SIG-M5 treated with dmso at 0.1 percent for 504 hours (cell line): ENCODE measurements at regions not wholly inside any gene's neighbourhood (a gene's known extent, or its start where the extent isn't known, plus 50 kb on each side); places are given as distances from the start of the nearest gene placed in this dataset.

Experiments
- DNase-seq: peaks from one replicate; lab custom pipeline; 2025; ENCODE audit not compliant: unreplicated experiment; lab: John Stamatoyannopoulos, UW

DNA sequence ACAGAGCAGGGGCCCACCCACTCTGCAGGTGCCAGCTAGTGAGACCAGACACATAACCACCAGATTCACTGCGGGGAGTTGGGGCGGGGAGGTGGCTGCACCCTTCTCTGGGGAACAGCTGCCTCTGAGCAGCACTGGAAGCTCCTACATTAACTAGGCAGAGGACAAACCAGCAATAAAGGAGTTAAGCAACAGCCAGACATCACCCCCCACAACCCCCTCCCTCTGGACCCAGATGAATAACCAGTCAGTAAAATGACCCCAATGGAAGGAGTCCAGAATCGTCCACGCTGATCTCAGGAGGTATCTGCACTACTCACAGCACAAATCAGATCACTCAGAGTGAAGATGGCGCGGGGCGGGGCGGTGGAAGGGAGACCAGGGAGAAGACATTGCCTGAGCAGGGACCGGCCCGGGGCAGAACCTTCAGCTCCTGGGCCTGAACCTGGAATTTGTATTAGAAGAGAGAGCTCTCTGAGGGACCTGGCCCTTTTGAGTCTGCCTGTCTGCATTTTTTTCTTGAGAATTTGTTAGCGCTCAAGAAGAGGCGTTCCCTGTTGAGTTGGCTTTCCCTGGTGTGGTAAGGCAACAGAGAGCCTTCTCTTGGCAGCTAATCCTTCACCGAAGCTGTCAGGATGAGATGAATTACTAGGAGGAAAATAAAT is 125.5 kb upstream of the NCAM1 start:
- DNase-seq, result no peak

DNA sequence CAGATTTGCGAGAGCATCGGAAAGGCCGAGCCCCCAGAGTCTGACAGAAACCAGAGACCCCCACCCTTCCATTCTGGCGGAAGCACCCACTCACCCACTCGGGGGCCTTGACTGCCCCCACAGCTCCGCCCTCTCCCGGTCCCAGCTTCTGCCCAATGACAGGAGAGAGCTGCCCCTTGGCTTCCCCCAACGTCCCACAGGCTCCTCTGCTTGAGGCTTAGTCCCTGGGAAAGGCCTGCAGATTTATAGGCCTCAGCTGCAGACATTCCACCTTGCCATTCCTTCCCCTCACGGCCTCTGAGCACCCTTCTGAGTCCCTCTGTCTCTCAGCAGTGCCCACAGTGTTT is 125.0 kb upstream of the NCAM1 start:
- DNase-seq, result no peak

DNA sequence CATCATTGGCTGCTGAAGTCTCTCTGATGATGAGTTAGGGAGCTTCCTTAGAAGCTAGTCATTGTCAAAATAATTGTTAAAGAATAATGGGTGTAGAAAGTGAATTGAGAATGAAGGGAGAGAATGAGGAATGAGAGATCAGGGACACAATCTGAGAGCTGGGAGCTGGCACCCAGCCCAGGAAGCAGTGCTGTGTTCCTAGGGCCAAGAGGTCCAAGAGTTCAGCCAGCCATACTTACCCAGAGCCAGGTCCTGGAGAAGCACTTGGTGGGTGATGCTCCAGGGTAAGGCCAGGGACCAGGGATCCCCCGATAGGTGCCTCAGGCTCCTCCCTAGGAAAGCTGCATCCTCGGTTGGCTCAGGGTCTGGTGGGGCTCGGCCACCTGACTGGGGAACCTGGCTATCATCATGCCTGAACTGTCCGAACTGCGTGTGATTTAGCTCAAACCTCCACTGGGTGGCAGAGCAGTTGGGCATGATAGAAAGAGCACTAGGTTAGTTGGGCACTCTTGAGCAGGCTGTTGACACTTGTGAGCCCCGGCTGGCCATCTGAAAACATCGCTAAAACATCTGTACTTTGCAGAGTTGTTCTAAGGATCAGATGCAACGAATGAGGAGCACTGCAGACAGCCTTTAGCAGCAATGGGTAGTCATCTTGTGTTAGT is 123.9 kb upstream of the NCAM1 start:
- peak; percentile 0 for DNase-seq

DNA sequence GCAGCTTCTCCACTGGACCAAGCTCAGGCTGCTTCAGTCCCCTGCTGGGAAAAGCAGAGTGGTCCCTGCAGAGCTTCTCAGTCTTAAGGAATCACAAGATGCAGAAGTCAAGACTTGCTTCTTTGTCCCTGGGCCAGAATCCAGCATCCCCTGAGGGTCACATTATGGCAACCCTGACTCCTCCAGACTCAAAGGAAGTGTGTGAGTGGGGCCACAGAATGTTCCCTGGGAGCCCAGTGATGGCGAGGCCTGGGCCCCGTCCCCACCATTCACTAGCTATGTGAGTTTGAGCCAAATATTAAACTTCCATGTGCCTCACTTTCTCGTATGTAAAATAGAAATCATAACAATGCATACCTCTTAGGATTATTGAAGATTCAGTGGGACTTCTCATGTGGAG is 122.2 kb upstream of the NCAM1 start:
- DNase-seq, result no peak

DNA sequence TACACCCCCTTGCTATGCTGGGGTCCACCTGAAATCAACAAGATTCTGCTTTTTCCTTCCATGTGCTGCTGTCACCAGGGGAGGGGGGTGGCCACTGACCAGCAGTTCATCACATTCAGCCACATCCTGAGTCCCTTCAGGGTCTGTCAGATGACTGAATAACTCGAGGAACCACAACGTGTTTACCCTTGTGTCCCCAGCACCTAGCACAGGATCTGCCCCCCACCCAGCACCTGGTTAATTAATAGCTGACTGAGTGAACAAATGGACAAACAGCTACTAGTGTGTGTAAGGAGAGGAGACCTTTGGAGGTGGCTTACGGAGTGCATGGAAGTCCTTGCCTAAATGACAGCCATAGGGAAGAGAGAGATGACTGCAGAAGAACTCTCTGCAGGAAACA is 119.5 kb upstream of the NCAM1 start:
- no peak for DNase-seq

DNA sequence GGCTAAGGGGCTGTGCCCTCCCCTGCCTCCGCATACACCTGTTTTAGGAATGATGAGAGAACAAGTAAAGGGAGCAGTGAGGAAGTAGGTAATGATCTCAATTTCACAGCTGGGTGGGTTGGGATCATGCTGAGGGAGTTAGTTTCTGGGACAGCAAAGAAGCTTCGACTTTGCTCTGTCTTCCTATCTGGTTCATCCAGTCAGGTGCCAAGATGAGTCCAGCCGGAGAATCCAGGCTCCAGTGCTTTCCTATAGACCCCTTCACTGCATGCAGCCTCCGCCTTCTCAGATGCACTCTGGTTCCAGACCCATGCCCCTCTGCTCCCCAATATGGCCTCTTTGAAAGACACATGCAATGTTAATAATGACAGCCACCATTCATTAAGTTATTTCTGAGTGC is 119.1 kb upstream of the NCAM1 start:
- DNase-seq, result no peak

DNA sequence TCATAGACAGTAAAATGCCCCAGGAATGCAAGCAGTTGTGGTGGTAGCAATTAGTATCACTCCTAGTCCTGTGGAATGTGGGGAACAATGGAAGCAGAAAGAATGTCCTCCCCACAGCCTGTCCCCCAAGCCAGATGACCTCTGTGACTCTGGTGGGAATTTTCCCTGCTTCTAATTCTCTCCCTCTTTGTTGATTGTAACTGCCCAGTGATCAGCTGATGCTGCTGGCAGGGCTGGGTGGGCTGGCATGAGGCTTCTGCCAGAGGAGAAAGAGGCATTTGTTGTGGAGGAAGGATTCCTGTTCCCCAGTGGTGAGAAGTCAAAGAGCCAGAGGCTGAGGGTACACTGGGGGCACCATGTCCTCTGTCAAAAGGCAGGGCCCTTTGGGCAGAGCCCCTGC is 116.7 kb upstream of the NCAM1 start:
- no peak for DNase-seq

DNA sequence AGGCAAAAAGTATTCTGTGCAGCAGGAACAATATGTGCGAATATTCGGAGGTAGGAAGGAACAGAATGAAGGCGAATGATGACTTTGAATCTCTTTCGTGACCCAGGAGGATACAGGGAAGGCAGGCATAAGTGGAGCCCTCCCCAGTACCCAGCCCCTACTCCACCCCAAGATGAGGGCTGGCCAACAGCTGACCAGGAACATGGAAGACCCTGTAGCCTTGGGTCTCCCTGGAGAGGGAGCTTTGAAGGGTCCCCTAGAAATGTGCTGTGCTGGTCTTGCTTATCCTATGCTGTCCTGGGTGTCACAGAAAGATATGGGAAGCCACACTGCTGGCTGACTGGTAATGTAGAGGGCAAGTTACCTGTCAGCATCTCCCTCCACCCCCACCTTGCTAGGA is 113.7 kb upstream of the NCAM1 start:
- DNase-seq, result no peak

DNA sequence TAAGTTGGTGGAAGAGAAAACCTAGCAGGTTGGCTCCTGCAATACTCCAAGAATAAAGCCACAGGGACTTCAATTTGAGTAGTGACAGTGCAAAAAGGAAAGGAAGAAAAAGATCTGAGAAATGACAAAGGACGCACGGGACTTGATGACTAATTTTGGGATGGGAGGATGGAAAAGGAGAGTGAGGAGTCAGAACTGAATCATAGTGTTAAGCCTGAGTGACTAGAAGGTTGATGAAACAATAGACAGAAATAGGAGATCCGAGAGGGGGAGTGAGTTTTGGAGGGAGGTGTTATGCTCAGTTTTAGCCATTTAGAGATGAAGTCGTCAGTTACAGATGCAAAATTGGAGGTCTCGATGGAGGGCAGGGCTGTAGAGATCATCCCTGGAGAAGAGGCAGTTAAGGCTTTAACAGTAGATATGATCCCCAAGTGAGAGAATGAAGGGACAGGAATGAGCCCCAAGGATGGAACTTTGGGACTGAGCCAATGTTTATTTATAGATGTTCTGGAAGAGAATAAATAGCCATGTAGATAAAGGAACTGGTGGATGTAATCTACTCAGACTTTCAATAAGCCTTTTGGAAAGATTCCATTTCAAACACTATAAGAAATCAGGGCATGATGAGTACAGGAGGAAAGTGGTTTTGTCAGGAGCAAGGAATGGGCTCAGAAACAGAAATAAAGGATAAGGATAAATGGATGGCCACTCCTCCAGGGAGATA is 108.9 kb upstream of the NCAM1 start:
- no peak for DNase-seq

DNA sequence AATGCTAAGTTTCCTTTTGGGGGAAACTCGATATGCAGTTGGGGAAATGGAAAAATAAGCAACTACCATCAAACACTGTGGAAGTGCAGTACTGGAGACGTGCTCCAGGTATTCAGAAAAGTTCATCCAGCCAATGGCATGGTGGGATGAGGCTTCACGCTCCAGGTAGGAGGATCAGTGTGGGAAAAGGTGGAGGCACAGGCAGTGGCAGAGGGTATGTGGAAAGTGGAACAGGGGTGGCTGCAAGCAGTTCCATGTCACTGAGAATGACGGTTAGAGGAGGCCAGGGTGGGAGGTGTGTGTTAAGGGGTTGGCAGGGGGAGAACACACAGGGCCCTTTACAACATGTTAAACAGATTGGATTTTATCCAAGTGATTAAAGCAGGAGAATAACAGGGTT is 105.1 kb upstream of the NCAM1 start:
- no peak for DNase-seq

DNA sequence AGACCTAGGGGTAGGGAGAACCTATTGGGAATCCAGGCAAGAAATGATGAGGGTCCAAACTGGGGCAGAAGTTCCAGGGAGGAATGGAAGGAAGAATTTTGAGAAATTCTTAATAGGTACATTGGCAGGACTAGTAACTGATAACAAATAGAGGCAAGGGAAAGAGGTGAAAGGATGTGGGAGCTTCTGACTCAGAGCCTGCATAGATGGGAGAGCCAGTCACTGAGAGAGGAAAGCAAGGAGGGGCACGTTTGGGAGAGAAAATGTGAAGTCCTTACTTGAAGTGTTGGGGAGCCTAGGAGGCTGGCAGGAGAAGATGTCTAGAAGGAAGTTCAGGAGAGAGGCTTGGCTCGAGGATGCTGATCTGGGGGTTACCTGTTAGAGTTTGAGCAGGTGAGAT is 104.6 kb upstream of the NCAM1 start:
- DNase-seq, result no peak

DNA sequence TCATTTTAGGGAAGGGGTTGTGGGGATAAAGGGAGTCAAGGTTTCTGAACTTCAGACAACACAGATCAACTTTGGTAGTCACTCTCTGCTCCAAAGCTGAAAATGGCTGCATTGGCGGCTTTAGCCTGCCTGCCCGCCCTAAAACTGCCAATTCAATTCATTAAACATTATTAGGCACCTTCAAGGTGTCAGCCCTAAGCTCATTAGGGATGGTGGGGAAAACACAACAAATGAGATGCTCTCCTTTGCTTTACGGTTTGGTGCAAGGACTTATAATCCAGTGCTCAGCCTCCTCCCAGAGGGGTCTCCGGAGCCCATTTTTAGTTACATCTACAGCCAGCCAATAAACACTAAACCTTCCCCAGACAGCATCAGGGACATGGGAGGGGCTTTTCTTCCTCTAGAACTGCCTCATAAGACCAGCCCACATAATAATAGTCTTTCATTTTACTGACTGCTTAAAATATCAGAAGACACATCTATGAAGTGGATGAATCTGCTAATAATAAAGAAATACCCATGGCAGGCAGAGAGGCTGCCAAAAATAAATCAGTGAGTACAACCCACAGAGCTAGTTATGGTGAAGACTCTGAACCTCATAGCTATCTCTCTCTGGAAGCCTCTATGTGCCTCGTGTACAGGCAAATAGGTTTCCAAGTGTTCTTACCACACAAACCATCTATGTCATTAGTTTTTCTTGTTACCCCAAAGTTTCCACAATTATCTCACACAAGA is 102.8 kb upstream of the NCAM1 start:
- no peak for DNase-seq

DNA sequence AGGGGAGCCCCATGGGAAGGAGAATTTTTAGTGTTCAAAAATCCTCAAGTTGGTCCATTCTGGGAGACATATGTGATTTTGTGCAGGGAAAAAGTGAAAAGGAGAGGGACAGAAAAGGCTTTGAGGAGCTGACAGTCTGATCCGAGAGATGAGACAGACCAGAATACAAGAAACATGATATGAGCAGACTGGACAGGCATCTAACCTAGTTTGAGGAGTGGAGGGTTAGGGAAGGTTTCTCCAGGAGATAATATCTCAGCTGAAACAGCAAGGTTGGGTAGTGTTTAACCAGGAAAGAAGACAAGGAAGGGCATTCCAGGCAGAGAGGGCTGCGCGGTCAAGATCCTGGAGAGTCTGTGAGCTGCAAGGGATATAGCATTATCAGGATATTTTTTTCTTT is 101.4 kb upstream of the NCAM1 start:
- DNase-seq, result no peak

DNA sequence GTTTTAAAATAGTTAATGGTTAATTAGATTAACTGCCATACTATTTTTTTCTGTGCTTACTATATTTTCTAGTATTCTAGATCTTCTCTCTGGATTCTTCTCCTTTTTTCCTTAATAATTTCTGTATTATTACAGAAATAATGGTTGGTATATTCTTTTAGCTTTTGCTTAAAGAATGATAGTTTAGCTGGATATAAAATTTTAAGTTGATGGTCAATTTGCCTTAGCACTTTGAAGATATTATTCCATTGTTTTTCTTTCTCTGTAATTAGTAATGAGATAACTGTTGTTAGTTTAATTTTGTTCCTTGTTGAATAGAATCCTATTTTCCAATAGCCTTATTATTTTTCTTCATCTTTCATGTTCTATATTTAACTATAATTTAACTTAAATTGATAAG is 99.9 kb upstream of the NCAM1 start:
- no peak for DNase-seq

DNA sequence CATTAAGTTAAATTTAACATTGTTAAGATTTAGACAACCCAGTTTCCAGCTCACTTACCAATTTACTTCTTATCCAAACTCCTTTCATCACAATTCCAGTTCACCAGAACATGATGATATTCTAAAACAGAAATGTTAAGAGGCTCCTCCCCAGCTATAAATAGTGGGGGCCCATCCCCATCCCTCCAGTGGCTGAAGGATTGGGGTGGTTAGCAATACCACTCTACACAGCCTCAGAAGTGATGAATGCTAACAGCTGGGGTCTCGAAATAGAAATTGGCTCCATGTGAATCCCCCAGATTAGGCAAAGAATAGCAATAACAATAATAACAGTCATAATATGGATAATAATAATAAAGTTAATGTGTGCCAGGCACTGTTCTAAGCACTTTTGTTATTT is 97.9 kb upstream of the NCAM1 start:
- DNase-seq, result no peak

DNA sequence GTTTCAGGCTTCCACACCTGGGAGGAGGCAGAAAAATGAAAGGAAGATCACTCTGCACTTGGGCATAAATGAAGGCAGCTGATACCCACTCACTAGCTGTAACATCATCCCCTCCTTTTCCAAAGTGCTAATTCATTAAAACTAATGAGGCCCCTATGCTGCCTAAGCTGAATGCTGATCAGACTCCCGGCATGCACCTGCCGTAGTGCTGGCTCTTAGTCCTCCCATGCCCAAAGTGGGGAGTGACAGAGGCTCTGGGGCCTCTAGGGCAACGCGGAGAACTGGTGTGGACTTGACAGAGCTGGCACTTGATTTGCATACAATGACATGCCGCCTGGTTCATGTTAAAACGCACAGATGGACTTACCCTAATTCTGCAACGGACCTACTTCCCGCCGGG is 96.5 kb upstream of the NCAM1 start:
- no peak for DNase-seq

DNA sequence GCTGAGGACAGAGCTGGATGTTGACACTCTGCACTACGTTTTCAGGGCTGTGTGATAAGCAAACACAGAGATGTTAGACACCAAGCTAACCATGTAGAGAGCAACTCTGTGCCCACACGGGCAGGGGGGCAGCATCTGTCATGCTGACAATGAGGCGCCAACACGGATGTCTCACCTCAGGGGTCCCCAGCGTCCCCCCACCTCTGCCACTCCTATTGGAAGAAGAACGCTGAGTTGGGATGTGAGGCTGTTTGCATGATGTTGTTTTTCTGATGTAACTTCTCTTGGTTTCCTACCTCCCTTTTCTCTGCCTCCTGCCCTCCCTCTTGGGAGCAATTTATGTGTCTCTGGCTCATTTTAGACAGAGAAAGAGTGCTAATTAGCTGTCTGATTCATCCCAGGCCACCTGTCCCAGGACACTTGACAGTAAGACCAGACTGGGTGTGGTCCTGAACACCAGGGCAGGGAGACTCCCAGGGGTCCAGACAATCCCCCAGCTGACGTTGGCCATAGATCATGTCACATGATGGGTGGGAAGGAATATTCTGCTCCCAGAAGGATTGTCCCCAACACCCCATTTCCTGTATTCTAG is 89.2 kb upstream of the NCAM1 start:
- DNase-seq, result no peak

DNA sequence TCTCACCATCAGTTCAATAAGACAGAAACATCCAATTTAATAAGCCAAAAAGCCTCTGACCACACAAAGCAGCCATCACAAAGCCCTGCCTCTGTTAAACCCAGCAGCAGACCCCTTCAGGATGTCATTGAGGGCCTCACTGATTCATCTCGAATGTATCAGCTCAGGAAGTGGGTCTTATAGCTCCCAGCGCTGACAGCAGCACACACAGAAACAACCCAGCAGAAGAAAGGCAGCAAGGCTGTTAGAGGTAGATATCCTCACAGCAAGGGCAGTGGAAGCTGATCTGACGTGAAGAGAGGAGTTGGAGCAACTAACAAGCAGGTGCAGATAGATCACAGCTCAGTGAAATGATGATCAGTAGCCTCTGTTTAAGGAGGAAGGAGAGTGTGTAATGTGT is 86.2 kb upstream of the NCAM1 start:
- no peak for DNase-seq

DNA sequence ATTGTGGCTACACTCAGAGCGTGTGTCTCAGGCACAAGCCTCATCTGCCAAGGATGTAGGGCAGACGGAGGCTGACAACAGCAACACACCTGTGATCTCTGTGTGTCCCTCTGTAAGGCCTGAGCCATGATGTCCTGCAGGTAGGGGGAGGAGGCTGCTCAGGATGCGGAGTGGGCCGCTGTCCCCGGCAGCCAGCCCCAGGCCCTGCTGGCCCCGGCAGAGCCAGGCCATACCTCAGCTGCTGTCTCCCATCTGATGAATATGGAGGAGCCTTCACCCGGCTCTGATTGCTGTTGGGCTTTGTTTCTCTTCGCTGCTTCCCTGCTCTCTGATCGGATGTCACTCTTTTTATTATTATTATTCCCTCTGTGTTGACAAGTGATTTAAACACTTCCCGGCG is 83.6 kb upstream of the NCAM1 start:
- DNase-seq, result no peak

DNA sequence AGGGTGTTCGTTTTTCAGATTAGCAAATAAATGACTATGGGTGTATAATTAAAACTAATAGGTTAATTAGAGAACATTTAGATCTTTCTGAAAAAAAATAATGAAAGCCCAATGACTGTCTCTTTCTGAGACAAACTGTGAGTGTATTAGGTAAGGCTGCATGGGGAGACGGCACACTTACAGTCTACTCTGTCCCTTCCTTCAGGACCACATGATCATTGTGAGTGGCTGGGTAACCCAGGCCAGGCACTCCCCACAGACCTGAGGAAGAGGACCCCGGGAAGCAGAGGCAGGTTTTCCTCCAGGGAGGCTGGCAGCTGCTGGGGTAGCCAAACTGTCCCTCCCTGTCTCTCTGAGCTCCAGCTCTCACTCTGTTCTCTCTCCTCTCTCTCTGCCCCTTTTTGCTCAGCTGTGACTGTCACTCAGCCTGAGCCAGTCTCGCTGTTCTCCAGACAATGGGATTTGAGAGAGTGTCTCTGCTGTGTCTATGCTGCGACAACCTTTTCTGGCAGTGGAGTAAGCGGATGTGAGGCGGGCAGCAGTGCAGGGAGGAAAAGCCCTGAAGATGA is 83.1 kb upstream of the NCAM1 start:
- DNase-seq, result no peak

DNA sequence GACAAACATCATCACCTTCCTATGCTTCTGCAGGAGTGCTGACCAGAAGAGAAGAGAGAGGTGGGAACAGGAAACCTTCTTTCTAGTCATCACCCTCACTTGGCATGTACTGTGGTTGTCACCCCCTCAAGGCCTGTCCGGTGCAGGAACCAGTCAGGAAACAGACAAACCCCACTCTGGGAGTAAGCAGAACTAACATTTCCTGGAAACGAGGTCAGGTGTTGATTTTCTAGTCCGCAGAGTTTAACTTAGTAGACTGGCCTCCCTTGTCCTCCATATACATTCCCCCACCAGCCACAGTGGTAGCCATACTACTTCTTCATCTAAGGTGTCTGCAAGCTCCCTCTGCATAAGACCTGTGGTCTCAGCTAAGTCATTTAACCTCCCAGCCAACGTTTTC is 80.7 kb upstream of the NCAM1 start:
- DNase-seq, result no peak
